T-helper 2 cell (primary cell): ENCODE measurements at regions not wholly inside any gene's neighbourhood (a gene's known extent, or its start where the extent isn't known, plus 50 kb on each side); places are given as distances from the start of the nearest gene placed in this dataset.
"Not testable (repeated sequence)": the region's sequence is repeated elsewhere in the genome, so short reads cannot be mapped to it uniquely, and the experiment has no call there.

Experiments
- DNase-seq, 5 experiments: peaks; one replicate each; pipeline versions ENCODE4 v3.0.0 to v3.0.0-alpha.2; 2012 to 2022

GRCh38 chr7:17558558-17559332 is 260.3 kb downstream of the AHR start:
- no peak for DNase-seq

DNA sequence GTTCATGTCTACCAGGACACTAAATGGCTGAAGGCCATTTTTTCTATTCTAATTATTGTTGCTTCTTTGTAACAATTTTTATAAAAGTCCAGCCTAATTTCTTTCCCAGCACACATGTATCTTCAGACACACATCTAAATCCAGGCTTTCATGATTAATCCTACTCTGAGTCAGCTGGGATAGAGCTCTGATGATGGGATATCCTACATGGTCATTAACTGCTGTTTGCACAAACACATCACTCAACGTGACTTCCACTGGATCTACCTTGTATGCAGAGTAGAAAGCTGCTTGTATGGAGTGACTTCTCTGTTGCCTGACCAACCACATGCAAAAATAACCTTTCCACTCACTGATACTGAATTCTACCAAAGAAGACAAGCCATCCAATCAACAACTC is 260.9 kb downstream of the AHR start:
- DNase-seq = no peak

DNA sequence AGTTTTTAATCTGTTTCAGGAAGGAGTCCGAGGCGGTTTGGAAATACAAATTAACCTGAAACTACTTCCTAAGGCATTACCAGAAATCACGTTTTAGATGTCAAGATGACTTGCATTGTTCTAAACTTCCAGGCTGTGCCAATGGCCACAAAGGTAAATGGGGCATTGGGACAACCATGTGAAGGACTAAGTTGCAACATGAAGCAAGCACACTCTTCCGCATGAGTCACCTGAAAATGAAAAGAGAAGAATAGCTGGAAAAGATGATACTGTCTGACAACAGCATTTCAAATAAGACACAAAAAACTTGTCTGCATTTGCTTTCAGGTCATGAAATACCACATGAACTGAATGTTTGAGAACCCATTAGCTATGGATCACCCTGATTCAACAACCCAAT is 262.1 kb downstream of the AHR start:
- no peak for DNase-seq

DNA sequence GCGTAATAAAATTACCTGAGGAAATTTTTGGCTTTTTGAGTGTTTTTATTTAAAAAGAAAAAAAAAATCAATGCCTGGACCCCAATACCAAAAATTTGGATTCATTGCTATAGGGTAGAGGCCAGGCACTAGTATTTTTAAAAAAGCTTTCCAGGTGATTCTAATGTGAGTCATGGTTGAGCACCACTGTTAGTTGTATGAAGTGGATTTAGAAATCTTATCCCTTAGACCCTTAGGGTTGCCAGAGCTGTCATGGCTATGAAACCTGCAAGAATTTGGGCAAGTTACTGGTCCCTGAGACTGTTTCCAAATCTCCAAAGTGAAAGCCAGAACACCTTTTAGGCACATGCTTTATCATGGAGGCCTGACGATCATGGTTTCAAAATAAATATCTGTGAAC is 262.5 kb downstream of the AHR start:
- DNase-seq = no peak

- DNase-seq = no peak
Measured at GRCh38 chr7:17564678-17565212, 266.3 kb downstream of the AHR start.

DNA sequence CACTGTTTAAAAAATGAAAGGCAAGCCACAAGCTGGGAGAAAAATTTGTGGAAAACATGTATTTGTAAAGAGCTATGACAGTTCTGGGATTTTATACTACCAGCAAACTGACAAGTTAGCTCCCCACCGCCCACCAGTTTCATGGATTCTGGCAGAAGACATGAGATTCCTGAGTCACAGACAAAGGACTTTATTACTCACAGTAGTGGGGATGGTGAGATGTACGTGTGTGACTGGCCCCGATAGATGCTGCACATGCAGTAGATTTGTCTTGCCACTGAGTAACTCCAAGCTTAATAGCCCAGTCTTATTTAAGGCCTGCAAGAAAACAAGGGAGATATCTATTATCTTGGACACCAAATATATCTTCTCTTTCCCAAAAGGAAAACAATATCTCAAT is 281.7 kb downstream of the AHR start:
- no peak for DNase-seq

DNA sequence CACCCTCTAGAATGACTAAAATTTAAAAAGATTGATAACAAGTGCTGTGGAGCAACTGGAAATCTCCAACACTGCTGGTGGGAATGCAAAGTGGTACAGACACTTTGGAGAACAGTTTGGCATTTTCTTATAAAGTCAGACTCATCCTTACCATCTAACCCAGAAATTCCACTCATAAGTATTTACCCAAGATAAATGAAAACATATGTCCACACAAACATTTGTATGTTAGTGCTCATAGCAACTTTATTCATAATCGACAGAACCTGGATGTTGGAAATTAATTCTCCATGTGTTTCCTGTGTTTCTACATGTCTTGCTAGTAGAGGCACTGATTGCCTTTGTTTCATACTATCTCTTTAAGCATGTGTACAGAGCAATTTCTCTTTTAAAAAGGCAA is 282.4 kb downstream of the AHR start:
- no peak for DNase-seq

DNA sequence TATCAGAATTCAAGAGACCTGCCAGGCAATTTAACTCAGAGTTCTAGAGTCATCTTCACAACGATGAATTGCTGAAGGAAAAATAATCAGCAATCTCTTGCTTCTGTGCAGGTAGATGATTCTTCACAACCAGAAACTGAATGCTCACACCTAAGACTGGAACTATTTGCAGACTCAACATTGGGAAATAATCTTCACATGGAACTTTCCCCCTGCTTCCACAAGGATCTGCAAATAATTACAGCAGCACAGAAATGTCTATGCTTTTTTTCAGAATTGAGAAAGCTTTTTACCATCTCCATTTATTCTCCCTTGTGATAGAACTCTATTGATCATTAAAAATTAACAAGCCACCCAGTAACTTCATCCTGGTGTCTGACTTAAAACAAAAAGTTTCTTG is 282.8 kb downstream of the AHR start:
- DNase-seq = no peak

GRCh38 chr7:17582696-17583095 is 284.2 kb downstream of the AHR start:
- not testable (repeated sequence) for DNase-seq

GRCh38 chr7:17583786-17584185 is 285.3 kb downstream of the AHR start:
- DNase-seq = no peak

DNA sequence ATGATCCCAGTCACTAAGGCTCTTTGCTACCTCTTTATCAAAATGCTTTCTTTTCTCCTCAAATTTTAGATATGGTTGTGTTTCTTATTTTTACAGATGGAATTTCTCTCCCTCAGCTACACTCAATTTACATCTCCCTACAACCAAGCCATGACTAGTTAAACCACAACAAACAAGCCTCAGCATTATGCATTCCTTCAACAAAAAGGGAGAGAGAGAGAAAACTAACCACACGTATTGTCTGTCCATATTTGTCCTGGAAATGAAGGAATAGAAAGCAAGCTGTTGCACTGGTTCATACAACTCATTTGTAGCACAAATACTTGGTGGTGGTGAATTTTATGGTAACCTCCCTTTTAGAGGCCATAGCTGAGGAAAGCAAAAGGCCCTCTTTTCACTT is 286.4 kb downstream of the AHR start:
- no peak for DNase-seq

DNA sequence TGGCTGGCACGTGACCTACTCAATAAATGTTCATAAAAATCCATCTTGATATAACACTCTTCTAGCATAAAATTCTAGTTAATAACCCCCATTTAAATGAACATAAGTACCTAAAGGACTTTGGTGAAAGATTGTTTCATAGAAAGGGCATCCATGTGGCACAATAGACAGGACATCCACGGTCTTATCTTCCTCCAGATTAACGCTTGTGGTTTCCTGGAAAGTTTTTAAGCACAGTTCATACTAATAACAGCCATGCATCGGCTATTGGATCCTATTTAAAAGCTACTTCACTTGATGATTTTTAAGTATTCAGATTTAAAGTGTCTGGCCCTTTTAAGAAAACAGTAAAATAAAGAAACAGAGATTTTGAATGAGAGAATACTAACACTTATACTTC is 288.3 kb downstream of the AHR start:
- DNase-seq = no peak

DNA sequence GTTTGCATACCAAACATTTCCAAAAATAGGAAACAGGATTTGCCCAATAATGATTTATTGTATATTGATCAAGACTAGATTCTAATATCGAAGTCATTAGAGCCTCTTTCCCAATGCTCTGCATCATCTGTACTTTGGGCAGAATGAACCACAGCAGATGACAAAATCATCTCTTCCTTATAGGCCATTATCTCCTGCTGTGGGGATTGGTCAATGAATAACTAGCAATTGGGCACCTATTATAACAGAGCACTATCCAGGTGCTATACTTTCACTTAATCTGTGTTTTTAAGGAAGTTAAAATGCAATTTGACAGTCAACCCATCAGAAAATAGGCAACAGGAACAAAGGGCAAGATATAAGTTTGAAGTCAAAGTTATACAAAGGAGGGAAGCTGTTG is 290.3 kb downstream of the AHR start:
- DNase-seq = no peak

GRCh38 chr7:17589671-17590070 is 291.2 kb downstream of the AHR start:
- DNase-seq = no peak

DNA sequence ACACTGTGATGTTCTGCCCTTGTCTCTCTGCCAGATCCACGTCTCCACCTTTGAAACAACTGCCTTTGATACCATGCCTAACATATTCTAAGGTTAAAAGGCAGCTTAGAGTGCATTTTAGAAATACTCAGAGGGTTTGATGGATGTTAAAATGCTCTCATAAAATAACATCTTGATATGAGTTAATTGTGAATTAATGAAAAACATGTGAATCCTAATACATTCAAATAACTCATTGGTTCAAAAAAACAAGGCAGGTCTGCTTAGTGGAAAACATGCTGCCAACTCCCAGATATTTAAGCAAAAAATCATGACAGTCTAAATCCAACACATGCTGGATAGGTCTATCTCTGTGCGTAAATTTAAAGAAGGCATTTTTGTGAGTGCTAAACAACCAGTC is 291.8 kb downstream of the AHR start:
- no peak for DNase-seq

DNA sequence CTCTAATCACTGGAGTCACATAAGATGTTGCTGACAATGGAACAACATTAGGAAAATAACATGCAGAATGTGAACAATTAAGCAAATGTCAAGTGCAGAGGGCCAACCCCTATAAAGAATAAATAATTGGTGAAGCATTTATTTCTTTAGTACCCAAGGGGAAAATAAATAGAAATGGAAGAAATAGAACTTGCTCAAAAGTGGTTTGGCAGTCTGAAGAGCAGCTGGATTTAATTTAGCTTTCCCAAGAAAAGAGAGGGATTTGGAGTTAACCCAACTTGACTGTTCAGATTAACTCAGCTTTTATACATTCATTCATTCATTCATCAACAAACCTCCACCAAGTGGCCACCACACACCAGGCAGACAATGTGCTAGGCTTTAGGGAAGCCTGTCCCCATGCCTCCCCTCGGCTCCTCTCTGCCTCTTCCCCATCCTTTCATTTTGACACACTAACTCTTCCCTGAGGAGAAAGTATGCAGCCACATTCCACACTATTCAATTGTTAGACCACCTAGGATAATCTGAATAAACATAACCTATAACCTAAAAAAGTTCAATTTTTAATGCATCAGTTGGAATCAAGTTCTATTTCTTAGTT is 295.5 kb downstream of the AHR start:
- DNase-seq = no peak

- DNase-seq = no peak
Measured at GRCh38 chr7:17595546-17595945, 297.1 kb downstream of the AHR start.

- no peak for DNase-seq
Measured at GRCh38 chr7:17598305-17598704, 299.9 kb downstream of the AHR start.

- no peak for DNase-seq
Measured at GRCh38 chr7:17598846-17599245, 300.4 kb downstream of the AHR start.

- no peak for DNase-seq
Measured at GRCh38 chr7:17599733-17600339, 301.4 kb downstream of the AHR start.

GRCh38 chr7:17600340-17600752 is 301.9 kb downstream of the AHR start:
- no peak for DNase-seq

DNA sequence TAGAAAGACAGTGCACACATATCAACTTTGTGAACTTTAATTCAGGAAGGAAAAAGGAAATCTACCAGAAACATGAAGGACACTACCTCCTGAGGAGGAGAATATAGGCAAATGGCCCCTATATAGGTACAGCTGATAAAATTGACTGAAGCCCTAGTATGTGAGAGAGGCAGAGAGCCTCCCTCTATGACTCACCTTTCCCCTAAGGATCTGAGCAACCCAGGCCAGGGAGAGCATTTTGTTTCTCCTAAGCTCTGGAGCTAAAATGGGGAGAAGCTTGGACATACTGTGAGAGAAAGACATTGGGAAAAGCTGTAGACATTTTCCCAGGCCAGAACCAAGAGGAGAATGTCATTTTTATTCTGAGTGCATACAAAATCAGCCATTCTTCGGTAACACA is 303.5 kb downstream of the AHR start:
- no peak for DNase-seq

- DNase-seq = peak in 1 of 5 experiments; percentile 12
Measured at GRCh38 chr7:17608114-17608833, 309.8 kb downstream of the AHR start.
